Tibial nerve (tissue), 4 donors: ENCODE measurements at regions not wholly inside any gene's neighbourhood (a gene's known extent, or its start where the extent isn't known, plus 50 kb on each side); places are given as distances from the start of the nearest gene placed in this dataset.

Source experiments
- EP300 ChIP-seq, 2 donors: sonication (generic); formaldehyde crosslinking; IDR thresholded peaks; one replicate each; pipeline ENCODE4 v1.6.1; 2017; ENCODE audit warnings: antibody characterized with exemption in 2 of 2, mild to moderate bottlenecking in 1 of 2
- POLR2A ChIP-seq, 2 donors: fragments of 450-650 bp; IDR thresholded peaks; one replicate each; pipeline ENCODE4 v1.6.1; 2017; ENCODE audit warnings: antibody characterized with exemption in 2 of 2, mild to moderate bottlenecking in 2 of 2, moderate library complexity in 2 of 2
- TF ChIP-seq, protein P1 (sequence below), 5 experiments: fragments of 200-600 bp in 3 of 5; fragments of 450-650 bp in 2 of 5; sonication (generic) in 3 of 5; IDR thresholded peaks; one replicate each; pipeline ENCODE4 v1.5.1; 2016 to 2019; ENCODE audit warnings: antibody characterized with exemption in 5 of 5, mild to moderate bottlenecking in 3 of 5, moderate library complexity in 2 of 5

GRCh38 chr15:39508536-39508935, 72.3 kb upstream of the THBS1 start:
- TF ChIP-seq, protein P1, sequence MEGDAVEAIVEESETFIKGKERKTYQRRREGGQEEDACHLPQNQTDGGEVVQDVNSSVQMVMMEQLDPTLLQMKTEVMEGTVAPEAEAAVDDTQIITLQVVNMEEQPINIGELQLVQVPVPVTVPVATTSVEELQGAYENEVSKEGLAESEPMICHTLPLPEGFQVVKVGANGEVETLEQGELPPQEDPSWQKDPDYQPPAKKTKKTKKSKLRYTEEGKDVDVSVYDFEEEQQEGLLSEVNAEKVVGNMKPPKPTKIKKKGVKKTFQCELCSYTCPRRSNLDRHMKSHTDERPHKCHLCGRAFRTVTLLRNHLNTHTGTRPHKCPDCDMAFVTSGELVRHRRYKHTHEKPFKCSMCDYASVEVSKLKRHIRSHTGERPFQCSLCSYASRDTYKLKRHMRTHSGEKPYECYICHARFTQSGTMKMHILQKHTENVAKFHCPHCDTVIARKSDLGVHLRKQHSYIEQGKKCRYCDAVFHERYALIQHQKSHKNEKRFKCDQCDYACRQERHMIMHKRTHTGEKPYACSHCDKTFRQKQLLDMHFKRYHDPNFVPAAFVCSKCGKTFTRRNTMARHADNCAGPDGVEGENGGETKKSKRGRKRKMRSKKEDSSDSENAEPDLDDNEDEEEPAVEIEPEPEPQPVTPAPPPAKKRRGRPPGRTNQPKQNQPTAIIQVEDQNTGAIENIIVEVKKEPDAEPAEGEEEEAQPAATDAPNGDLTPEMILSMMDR (IDR thresholded peaks at IDR 0.05), result no peak
- no peak for TF ChIP-seq EP300 (IDR thresholded peaks at IDR 0.05)
- TF ChIP-seq POLR2A (IDR thresholded peaks at IDR 0.05), result no peak
